Loucy (cell line): ENCODE measurements at regions not wholly inside any gene's neighbourhood (a gene's known extent, or its start where the extent isn't known, plus 50 kb on each side); places are given as distances from the start of the nearest gene placed in this dataset.

Experiments
- H2AFZ ChIP-seq: fragments of 200-600 bp; sonication (generic); 2 replicates; pipeline ENCODE4 v1.6.0; 2016; ENCODE audit warnings: antibody characterized with exemption, mild to moderate bottlenecking, low read length, moderate library complexity
- H3F3A ChIP-seq: fragments of 200-600 bp; 2 replicates; pipeline ENCODE4 v1.6.0; 2016; ENCODE audit warnings: antibody characterized with exemption, low read depth, mild to moderate bottlenecking
- H3K27me3 ChIP-seq: fragments of 200-600 bp; sonication (generic); 2 replicates; pipeline ENCODE4 v1.6.1; 2014; ENCODE audit warnings: low read length, mild to moderate bottlenecking; ENCODE audit not compliant: insufficient read depth, poor library complexity, severe bottlenecking
- H3K36me3 ChIP-seq: fragments of 200-600 bp; sonication (generic); 2 replicates; pipeline ENCODE4 v1.6.1; 2016; ENCODE audit warnings: low read length; ENCODE audit not compliant: insufficient read depth
- H3K4me1 ChIP-seq: fragments of 200-600 bp; sonication (generic); 2 replicates; pipeline ENCODE4 v1.5.1; 2014; ENCODE audit warnings: low read length, mild to moderate bottlenecking; ENCODE audit not compliant: insufficient read depth, poor library complexity, severe bottlenecking
- H3K4me2 ChIP-seq: fragments of 200-600 bp; sonication (generic); 2 replicates; pipeline ENCODE4 v1.6.0; 2014; ENCODE audit warnings: antibody characterized with exemption, low read length, low read depth, mild to moderate bottlenecking; ENCODE audit not compliant: poor library complexity, severe bottlenecking
- H3K4me3 ChIP-seq: fragments of 200-600 bp; sonication (generic); 2 replicates; pipeline ENCODE4 v1.5.1; 2014; ENCODE audit warnings: low read length, mild to moderate bottlenecking, mixed read lengths; ENCODE audit not compliant: poor library complexity, severe bottlenecking
- H3K79me2 ChIP-seq: fragments of 200-600 bp; sonication (generic); 2 replicates; pipeline ENCODE4 v1.6.1; 2014; ENCODE audit warnings: low read length; ENCODE audit not compliant: insufficient read depth
- H3K9ac ChIP-seq: fragments of 200-600 bp; sonication (generic); 2 replicates; pipeline ENCODE4 v1.6.0; 2014; ENCODE audit warnings: mild to moderate bottlenecking, low read depth, low read length, moderate library complexity; ENCODE audit not compliant: poor library complexity, severe bottlenecking
- H3K9me2 ChIP-seq: fragments of 200-600 bp; sonication (generic); replicated peaks from 2 replicates; pipeline ENCODE4 v1.6.1; 2016; ENCODE audit warnings: low read depth, low read length, mixed read lengths
- H3K9me3 ChIP-seq: fragments of 200-600 bp; sonication (generic); 2 replicates; pipeline ENCODE4 v1.6.1; 2014; ENCODE audit warnings: mild to moderate bottlenecking, antibody characterized with exemption, low read length, low read depth; ENCODE audit not compliant: insufficient read depth
- H4K20me1 ChIP-seq: fragments of 200-600 bp; sonication (generic); 2 replicates; pipeline ENCODE4 v1.6.0; 2014; ENCODE audit warnings: antibody characterized with exemption, low read length, mild to moderate bottlenecking; ENCODE audit not compliant: insufficient read depth, poor library complexity, severe bottlenecking
- EZH2phosphoT487 ChIP-seq: fragments of 200-600 bp; IDR thresholded peaks from 2 replicates; pipeline ENCODE4 v1.6.1; 2018; ENCODE audit warnings: antibody characterized with exemption, mild to moderate bottlenecking, moderate library complexity, borderline replicate concordance
- TF ChIP-seq, protein P1 (sequence below): fragments of 200-600 bp; sonication (generic); conservative IDR thresholded peaks from 2 replicates; pipeline ENCODE4 v1.5.1; 2014; ENCODE audit warnings: mild to moderate bottlenecking, antibody characterized with exemption, low read length

DNA sequence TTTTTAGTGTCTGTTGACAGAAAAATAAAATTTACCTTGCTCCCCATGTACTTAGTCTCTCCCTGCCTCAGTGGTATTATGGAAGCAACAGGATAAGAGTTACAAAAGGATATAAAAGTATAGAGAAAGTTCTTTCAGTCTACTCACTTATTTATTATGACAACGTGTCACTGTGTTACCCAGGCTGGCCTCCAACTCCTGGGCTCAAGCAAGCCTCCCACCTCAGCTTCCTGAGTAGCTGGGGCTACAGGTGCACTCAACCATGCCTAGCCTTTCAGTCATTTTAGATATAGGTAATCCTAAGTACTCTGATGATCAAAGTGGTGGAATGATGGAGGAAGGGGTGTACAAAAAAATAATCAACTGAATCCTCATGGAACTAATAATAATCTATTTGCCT, 215.2 kb upstream of the MKLN1 start:
- TF ChIP-seq EZH2phosphoT487, result no peak
- TF ChIP-seq, protein P1, sequence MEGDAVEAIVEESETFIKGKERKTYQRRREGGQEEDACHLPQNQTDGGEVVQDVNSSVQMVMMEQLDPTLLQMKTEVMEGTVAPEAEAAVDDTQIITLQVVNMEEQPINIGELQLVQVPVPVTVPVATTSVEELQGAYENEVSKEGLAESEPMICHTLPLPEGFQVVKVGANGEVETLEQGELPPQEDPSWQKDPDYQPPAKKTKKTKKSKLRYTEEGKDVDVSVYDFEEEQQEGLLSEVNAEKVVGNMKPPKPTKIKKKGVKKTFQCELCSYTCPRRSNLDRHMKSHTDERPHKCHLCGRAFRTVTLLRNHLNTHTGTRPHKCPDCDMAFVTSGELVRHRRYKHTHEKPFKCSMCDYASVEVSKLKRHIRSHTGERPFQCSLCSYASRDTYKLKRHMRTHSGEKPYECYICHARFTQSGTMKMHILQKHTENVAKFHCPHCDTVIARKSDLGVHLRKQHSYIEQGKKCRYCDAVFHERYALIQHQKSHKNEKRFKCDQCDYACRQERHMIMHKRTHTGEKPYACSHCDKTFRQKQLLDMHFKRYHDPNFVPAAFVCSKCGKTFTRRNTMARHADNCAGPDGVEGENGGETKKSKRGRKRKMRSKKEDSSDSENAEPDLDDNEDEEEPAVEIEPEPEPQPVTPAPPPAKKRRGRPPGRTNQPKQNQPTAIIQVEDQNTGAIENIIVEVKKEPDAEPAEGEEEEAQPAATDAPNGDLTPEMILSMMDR, result no peak
- Histone ChIP-seq H3K9ac (no peak overlapping the region), H3F3A (no peaks in the 10 kb centered on the region), H2AFZ (no peak overlapping the region), H3K36me3 (no peaks in the 10 kb centered on the region), H3K79me2 (no peaks in the 10 kb centered on the region), H3K4me3 (no peak overlapping the region), H3K4me2 (no peak overlapping the region), H3K27me3 (no peaks in the 10 kb centered on the region), H3K9me2 (no peaks in the 10 kb centered on the region), H3K9me3 (no peaks in the 10 kb centered on the region), H4K20me1 (no peaks in the 10 kb centered on the region), H3K4me1 (peaks cover 33% of the 10 kb centered on the region)

GRCh38 chr7:131115340-131115739, 212.3 kb upstream of the MKLN1 start:
- Histone ChIP-seq H3K9me3 (no peaks in the 10 kb centered on the region; the same call in 1 of the 2 replicates), H3K36me3 (no peaks in the 10 kb centered on the region), H3F3A (no peaks in the 10 kb centered on the region), H2AFZ (no peak overlapping the region), H3K4me2 (no peak overlapping the region), H4K20me1 (no peaks in the 10 kb centered on the region), H3K9ac (no peak overlapping the region), H3K79me2 (no peaks in the 10 kb centered on the region), H3K27me3 (no peaks in the 10 kb centered on the region), H3K4me3 (no peak overlapping the region), H3K4me1 (peaks cover 13% of the 10 kb centered on the region), H3K9me2 (no peaks in the 10 kb centered on the region)
- no peak for TF ChIP-seq EZH2phosphoT487

GRCh38 chr7:131117439-131117838, 210.2 kb upstream of the MKLN1 start:
- TF ChIP-seq, protein P1, result no peak
- no peak for TF ChIP-seq EZH2phosphoT487
- no peaks in the 10 kb centered on the region for H3F3A ChIP-seq
- H3K36me3 ChIP-seq, result no peaks in the 10 kb centered on the region

DNA sequence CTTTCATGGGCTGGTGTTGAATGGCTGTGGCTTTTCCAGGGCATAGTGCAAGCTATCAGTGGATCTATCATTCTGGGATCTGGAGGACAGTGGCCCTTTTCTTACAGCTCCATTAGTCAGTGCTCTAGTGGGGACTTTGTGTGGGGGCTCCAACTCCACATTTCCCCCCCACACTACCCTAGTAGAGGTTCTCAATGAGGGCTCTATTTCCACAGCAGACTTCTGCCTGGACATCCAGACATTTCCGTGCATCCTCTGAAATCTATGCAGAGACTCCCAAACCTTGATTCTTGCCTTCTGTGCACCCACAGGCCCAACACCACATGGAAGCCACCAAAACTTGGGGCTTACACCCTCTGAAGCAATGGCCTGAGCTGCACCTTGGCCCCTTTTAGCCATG, 208.3 kb upstream of the MKLN1 start:
- Histone ChIP-seq H3K9me2 (no peaks in the 10 kb centered on the region), H3F3A (no peaks in the 10 kb centered on the region), H3K4me1 (no peaks in the 10 kb centered on the region), H3K79me2 (no peaks in the 10 kb centered on the region), H2AFZ (no peak overlapping the region), H4K20me1 (no peaks in the 10 kb centered on the region), H3K9me3 (no peaks in the 10 kb centered on the region; the same call in 1 of the 2 replicates), H3K9ac (no peak overlapping the region), H3K27me3 (no peaks in the 10 kb centered on the region), H3K36me3 (no peaks in the 10 kb centered on the region), H3K4me2 (no peak overlapping the region), H3K4me3 (no peak overlapping the region)
- TF ChIP-seq, protein P1, result no peak
- TF ChIP-seq EZH2phosphoT487, result no peak

More at GRCh38 chr7:131117439-131117838, 210.2 kb upstream of the MKLN1 start:
- H3K9ac ChIP-seq, result no peak overlapping the region
- no peak overlapping the region for H2AFZ ChIP-seq
- no peaks in the 10 kb centered on the region for H3K9me2 ChIP-seq
- H3K9me3 ChIP-seq, result no peaks in the 10 kb centered on the region; the same call in 1 of the 2 replicates
- no peak overlapping the region for H3K4me2 ChIP-seq
- H3K27me3 ChIP-seq, result no peaks in the 10 kb centered on the region
- H3K79me2 ChIP-seq, result no peaks in the 10 kb centered on the region
- H4K20me1 ChIP-seq, result no peaks in the 10 kb centered on the region
- no peak overlapping the region for H3K4me3 ChIP-seq
- no peaks in the 10 kb centered on the region for H3K4me1 ChIP-seq
